ENCODE measurements at regions not wholly inside any gene's neighbourhood (a gene's known extent, or its start where the extent isn't known, plus 50 kb on each side); places are given as distances from the start of the nearest gene placed in this dataset.
"Not testable (repeated sequence)": the region's sequence is repeated elsewhere in the genome, so short reads cannot be mapped to it uniquely, and the experiment has no call there.

DNA sequence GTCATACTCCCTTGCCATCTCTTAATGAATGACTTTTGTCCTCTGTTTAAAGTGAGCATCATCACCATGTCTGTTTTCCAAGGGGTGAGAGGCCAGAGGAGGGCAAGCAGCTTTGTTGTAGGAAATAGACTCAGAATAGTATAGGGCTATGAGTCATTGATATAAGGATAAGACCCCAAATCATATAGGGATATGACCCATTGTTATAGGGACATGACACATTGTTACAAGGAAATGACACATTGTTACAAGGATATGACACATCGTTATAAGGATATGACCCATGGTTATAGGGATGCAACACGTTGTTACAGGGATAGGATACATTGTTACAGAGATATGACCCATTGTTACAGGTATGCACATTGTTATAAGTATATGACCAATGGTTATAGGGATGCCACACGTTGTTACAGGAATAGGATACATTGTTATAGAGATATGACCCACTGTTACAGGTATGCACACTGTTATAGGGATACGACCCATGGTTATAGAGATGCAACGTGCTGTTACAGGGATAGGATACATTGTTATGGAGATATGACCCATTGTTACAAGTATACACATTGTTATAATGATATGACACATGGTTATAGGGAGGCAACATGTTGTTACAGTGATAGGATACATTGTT, 311.1 kb upstream of the ADARB2 start:
- DNase-seq: no peak

DNA sequence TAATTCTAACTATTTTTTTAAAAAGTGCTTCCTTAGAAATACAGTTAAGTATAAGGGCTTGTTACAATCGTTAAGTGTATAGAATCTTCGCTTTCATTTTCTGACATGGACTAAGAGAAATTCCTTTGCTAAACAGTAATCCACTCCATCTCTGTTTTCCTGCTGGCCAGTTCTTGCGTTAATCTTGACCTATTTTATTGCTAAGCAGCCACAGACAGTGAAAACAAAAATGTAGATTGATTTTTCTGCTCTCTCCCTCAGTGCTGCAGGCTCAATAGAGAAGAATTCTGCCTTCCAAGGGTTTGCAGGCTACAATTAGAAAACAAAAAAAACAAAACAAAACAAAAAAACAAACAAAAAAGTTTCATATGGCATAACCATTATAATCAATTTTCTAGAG, 310.4 kb upstream of the ADARB2 start:
- DNase-seq: no peak

DNA sequence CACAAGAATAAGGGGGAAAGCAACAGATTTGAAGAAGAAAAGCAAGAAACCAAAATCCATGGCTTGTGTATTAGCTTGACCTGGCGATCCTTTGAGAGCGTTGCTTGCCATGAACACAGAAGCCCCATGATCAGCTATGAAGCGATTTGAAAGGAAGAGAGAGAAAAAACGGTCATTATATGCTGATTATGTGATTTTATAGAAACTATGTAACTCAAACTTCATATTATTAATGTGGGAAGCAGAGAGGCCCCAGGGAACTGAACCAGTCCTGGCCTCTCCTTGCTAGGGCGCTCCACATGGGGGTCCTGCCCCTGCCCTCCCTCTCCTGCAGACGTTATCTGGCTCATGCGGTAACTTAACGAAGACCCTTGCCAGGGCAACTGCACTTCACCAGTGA, 306.1 kb upstream of the ADARB2 start:
- no peak for DNase-seq

DNA sequence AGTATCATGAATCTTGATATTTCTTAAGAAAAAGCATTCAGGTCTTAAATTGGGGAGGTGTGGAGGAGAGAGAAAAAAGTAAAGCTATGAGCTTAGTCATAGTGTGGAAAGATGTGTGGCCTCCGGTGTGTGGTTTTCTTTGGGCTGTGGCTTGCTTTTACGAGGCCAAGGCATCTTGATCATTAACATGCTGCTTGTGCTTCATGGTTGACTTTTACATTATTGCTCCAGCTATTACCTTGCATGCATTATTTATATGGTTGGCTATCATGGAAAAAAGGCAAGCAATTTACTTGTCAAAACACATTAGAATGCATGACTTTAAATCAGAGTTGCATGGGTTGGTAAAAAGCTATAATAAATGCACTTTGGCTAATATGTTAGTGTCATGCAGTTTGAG, 300.7 kb upstream of the ADARB2 start:
- no peak for DNase-seq

DNA sequence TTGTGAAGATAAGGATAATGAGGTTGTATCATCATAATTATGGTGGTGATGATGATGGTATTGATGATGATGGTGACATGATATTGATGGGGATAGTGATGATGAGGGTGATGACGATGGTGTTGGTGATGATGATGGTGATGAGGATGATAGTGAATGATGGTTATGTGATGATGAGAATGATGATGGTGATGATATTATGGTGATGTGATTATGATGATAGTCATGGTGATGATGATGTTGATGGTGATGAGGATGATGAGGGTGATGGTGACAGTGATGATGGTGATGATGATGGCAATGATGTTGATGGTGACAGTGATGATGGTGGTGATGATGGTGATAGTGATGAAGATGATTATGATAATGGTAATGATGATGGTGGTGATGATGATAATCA, 299.9 kb upstream of the ADARB2 start:
- DNase-seq: no peak

DNA sequence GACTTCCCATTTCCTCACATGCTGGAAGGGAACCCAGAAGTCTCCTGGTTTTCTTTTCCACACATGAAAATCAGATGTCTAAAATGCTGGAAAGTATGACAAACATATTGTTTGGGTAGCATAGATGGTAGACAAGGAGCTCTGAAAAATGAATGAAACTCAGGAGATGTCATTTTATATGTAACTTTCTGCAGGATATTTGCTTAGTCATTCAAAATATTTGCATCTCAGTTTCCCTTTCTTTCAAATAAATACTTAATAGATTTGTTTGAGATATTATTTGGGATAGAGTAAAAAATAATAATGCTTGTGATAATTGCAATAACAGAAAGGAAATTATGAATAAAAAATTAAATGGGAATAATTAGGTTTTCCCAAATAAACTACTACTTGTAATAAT, 298.9 kb upstream of the ADARB2 start:
- DNase-seq: no peak

DNA sequence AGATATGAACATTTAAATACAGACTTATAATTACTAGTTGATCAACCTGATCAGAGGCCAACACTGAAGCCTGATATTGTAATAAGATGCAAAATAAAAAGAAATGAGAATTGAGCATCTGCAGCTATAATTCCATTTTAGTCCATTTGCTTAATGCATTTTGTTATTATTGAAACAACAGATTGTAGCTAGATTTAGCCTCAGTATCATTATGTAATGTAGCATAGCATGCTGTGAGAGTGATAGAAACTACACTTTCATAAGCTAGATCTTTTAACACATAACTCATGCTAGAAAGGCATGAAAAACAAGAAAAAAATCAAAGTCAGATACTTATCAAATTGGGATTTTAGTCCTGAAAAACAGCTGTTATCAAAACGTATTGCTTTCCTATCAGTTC, 292.7 kb upstream of the ADARB2 start:
- no peak for DNase-seq

DNA sequence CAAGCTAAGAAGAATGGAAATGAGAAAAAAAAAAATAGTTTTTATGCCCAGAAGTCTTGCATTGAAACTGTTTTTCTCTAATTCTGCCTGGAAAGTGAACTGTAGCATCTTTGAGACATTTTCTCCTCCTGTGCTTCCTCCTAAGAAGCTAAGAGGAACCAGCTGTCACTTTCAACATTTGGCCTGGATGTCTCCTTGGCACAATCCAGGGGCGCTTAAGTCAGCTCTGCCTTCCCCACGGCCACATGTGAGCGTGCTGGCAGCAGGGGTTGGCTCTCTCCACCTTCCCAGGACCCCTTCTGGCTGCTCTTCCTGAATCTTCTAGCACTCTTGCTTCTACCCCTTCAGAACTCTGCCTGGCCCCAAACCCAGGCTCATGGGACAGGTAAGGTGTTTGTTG, 289.6 kb upstream of the ADARB2 start:
- no peak for DNase-seq

DNA sequence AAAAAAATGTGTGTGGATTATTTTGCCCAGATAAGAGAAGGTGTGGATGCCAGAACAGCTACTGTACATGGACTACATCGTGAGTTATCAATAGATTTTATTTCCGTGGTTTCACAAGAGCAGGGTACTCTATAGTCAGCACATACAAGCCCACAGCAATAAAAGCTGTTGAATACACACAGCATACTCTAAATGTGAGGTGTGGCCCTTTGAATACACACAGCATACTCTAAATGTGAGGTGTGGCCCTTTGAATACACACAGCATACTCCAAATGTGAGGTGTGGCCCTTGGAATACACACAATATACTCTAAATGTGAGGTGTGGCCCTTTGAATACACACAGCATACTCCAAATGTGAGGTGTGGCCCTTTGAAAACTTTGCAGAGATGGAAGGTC, 287.4 kb upstream of the ADARB2 start:
- DNase-seq: not testable (repeated sequence)

DNA sequence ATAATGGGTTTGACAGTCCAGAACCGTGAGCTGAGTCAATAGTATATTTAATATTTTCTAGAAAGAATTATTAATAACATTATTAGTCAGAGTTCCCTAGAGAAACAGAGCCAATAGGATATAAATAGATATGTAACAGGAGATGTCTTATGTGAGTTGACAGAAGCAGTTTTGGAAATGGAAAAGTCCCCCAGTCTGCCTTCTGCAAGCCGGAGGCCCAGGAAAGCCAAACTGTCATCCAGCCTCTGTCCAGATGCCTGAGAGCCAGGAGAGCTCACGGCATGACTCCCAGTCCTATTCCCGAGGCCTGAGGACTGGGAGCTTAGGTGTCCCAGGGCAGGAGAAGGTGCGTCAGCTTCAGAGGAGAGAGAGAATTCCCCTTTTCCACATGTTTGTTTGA, 286.4 kb upstream of the ADARB2 start:
- DNase-seq: no peak

DNA sequence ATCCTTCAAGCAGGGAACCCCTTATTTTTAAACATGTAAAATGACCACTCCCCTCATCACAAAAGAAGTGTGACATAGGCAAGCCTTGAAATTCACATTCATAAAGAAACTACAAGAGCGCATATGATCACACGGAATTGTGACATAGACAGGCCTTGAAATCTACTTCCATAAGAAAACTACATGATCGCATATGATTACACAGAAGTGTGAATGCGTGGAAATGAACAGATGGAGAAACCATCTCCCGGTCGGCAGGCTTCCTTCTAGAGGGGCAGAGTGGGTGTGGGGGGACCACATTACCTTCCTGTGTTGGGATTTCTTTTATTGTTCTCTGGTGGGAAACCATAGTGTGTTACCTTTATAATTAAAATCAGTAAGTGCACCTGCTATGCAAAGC, 285.1 kb upstream of the ADARB2 start:
- DNase-seq: no peak

DNA sequence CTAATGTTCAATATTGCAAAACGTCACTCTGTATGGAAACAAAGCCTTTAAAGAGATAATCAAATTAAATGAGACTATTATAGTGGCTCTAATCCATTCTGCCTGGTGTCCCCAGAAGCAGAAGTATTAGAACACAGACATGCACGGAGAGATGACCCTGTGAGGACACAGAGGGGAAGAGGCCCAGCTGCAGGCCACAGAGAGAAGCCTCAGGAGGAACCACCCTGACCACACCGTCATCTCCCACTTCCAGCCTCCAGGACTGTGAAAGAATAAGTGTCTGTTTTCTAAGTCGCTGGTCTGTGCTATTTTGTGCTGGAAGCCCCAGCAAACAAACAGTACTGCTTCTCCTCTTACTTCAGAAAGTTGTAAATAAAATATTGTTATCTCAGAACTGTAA, 283.5 kb upstream of the ADARB2 start:
- no peak for DNase-seq

DNA sequence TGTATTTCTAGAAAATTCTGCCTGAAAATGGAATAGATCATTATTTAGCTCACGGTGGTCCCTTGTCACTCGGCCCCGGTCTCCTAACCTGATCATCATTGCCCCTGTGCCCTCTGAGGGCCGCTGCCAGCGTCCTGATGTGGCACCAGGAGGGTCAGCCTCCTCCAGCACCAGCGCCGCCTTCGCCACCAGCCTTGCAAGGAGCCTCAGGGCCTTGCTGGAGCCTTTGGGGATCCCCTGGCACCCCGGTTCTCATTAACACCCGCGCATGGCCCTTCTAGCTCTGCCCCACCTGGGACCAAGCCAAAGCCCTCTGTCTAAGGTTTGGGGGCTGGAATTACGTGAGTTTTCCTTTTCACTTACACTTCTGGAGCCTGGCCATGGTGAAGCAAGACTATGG, 282.5 kb upstream of the ADARB2 start:
- no peak for DNase-seq

DNA sequence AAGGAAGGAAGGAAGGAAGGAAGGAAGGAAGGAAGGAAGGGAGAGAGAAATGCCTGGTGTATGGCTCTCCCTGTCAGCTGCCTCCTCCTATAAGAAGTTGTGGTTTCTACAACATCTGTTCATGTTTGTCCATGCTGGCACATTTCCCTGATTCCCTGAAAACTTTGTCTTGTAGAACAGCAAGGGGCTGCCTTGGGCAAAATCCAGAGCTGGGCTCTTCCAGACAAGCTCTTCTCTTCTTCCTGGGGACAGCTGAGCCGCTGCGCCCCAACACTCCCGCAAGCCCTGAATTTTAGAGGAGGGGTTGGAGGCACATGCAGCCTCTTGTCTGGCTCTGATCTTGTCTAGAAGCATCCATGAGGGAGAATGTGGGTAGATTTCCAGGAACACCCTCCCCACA, 282.0 kb upstream of the ADARB2 start:
- no peak for DNase-seq

DNA sequence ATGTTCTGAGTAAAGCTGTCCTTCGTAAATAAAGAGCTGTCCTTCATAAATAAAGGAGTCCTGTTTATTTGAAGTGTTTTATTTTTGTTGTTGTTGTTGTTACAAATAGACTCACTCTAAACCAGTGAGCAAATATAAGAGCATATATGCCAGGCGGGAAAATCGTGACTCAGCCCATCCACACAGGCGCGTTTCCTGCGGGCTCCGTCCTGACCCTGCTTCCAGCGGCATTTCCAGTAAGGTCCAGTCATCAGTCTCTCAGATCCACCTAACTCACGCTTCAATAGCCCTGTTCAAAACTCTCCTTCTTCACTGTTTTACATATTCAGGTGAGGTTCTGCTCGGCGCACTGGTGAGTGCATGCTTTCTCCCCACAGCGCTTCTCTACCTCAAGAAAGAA, 277.2 kb upstream of the ADARB2 start:
- no peak for DNase-seq

DNA sequence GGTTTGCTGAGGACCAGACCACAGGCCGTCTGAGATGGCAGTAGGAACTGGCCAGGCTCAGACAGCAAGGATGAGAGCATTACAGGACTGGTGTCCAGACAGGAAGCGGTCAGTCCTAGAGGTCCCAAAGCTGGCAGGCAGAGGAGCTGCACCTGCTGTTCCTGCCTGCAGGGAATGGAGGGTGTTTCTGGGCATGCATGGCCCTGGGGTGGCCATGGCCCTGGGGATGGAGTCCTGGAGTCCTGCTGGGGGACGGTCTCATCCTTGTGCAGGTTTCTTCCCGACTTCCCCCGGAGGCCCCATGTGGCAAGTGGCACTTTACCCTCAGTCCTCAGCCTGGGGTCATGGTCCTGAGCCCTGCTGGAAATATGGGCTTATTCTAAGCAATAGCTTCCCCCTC, 274.9 kb upstream of the ADARB2 start:
- DNase-seq: no peak

DNA sequence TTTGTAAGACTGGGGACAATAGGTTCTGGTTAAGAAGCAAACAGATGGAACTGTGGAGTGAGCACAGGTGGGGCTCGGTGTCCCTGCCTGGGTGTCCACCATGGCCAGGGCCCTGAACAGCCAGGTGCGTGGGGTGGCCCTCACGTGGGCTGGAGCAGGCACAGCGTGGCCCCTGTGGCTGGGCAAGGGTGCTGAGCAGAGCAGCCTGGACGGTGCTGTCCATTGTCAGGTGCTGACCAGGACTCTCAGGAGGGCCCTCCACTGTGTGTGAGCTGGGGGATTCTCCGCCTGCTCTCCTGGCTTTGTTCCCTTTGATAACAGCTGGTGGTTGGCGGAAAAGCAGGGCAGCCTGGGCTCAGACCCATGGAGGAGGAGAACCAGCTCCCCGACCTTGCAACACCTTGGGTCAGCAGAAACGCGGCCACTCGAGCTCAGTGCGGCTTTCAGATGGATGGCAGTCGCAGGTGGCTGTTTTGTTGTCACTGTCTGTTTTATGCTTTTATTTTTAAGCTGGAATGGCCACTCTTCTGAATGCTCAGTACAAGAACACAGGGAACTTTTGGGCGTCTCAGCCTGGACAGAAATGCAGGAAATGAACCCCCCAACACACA, 273.9 kb upstream of the ADARB2 start:
- no peak for DNase-seq

DNA sequence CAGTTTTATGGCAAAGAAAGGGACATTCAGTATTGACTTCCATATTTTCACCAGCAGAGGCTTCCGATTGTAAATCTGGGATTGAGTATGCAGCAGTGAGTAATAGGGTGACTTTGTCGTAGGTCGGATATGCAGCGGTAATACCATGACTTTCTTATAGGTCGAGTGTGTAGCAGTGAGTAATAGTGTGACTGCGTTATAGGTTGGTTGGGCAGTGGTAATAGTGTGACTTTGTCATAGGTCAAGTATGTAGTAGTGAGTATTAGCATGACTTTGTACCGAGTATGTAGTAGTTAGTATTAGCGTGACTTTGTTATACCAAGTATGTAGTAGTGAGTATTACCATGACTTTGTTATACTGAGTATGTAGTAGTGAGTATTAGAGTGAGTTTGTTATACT, 268.2 kb upstream of the ADARB2 start:
- DNase-seq: no peak

DNA sequence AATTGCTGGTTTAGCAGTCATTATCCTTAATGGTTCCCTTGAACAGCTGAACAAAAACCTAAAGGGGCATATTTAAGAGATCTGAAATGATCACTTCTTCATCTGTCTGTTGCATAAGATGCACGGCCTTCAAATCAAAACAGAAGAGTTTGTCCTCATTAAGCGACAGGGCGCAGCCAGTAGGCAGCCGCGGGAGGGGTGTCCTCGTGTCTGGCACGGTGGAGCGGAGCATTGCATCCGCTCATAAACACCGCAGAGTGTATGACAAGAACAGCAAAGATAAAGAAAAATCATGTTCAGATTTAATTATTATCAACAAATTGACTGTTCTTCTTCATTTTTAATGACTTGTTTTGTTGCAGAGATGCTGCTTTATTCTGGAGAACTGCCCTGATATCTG, 255.6 kb upstream of the ADARB2 start:
- DNase-seq: no peak

DNA sequence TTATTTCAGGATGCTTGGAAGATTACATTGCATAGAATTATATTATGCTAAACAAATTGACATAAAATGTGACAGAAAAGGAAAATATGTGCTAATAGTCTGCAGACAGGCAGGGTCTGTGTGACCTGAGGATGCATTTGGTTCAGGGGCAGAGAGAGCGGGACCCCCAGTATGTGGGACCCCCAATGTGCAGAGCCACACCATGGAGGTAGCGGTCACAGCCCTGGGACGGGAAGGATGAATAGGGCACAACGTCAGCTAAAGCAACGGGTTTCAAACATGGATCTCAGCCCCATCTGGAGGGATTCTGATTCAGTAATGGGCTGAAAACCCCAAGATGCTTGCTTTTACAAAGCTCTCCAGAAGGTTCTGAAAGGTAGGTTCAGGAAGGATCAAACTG, 251.8 kb upstream of the ADARB2 start:
- no peak for DNase-seq

DNA sequence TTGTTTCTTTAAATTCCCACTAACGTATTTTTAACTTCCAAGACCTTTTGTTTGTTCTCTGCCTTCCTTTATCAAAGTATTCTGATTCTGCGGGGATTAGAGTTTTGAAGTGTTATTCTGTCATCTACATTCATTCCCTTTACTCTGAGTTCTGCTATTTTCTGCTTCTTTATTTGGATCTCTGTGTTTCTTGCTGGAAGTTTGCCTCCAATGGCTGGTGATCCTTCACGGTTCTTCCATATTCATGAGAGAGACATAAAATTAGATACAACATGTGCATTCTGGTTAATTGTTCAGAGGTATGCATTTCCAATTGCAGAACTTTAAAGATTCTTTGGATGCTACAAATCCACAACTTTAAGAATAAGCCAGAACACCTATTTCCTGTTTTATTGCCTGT, 244.7 kb upstream of the ADARB2 start:
- no peak for DNase-seq

DNA sequence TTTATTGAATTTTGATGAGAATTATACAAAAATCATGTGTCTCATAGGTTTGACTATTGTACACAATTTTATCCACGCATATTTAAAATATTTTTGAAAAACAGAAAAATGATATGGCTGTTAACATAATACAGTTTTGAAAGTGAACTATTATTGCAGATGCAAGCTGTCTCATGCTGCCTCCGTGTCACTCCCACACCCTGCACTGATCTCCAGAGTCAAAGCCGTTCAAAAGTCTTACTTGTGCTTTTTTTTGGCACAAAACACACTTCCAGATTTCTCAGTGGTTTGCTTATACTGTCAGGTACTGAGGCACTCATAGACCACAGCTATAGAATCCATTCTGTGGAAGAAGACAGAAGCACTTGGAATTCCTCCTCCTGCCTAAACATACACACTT, 243.1 kb upstream of the ADARB2 start:
- no peak for DNase-seq

DNA sequence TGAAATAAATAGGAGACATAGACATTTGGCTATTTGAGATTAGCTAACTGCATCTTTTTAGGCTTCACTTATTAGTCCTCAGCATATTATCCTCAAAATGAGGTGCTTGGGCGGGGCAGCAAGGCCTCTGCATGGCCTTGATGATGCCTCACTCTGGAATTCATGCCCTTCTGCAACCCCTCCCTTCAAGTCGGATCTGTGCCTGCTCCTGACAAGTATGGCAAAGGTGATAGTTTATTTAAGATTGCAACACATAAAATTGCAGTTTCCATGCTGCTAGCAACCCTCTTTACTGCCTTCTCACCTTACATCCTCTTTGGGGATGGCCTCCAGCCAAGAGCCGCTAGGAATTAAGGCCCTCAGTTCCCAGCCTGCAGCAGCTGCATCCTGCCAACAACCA, 241.3 kb upstream of the ADARB2 start:
- no peak for DNase-seq

DNA sequence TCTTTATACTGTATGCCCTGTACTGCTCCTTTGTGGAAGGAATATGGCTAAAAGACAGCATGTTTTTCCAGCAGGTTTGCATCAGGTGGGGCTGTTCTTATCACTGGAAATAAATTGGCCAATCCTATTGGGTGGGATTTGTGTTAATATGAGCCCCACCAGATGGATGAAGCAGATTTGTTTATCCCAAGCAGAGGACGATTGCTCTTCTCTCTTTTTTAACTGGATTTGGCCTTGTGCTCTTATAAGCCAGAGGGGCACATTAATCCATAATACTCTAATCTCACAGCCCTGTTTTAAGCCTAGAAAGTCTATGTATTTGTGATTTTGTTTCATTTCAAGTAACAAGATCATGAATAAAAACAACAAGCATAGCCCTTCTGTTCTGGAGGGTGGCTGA, 240.1 kb upstream of the ADARB2 start:
- no peak for DNase-seq

DNA sequence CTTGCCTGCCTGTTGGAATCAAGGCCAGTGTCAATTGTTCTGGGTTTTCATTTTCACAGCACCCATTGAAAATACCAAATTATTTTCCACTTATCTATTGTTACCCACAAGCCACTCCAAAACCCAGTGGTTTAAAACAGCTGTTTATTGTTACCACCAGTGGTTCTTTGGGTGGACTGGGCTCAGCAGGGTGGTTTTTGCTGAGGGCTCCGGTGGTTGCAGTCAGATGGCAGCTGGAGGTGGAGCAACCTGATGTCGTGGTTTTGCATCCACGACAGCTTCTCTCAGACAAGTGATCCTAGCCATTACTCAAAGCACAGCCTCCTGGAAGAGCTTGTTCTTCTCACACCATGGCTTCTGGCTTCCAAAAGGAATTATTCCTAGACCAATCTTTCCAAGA, 235.1 kb upstream of the ADARB2 start:
- DNase-seq: no peak

Measured in GF-D8 (cell line).